A673 (cell line): ENCODE measurements at regions not wholly inside any gene's neighbourhood (a gene's known extent, or its start where the extent isn't known, plus 50 kb on each side); places are given as distances from the start of the nearest gene placed in this dataset.

Experiments used
- BruUV-seq: library from RNA; stranded (reverse); fragments of 400-500 nt; replicated peaks from 2 replicates; lab custom pipeline; 2021; lab: Mats Ljungman, UMichigan
- CTCF ChIA-PET: fragments of 300-600 bp; sonication (Branson Sonifier 250); formaldehyde crosslinking; loops from one replicate; lab custom pipeline; 2022; ENCODE audit warnings: antibody characterized with exemption; lab: Charles Lee
- POLR2A ChIA-PET: fragments of 300-600 bp; sonication (Branson Sonifier 250); formaldehyde crosslinking; loops from one replicate; lab custom pipeline; 2022; ENCODE audit warnings: antibody characterized with exemption; ENCODE audit not compliant: low non-redundant PET; lab: Charles Lee
- DNase-seq: peaks from one replicate; pipeline ENCODE4 v3.0.0-alpha.2; 2015; ENCODE audit warnings: low spot score
- H3K27ac ChIP-seq: fragments of 200-600 bp; sonication (generic); 2 replicates; pipeline ENCODE4 v1.5.1; 2016; ENCODE audit warnings: mixed run types, low read depth, mild to moderate bottlenecking, mixed read lengths, antibody characterized with exemption, low read length; ENCODE audit not compliant: poor library complexity, severe bottlenecking
- H3K27me3 ChIP-seq: fragments of 200-600 bp; sonication (generic); replicated peaks from 2 replicates; pipeline ENCODE4 v1.6.1; 2017; ENCODE audit warnings: mixed run types, low read depth, mild to moderate bottlenecking, mixed read lengths, antibody characterized with exemption, low read length; ENCODE audit not compliant: insufficient read depth, poor library complexity
- H3K36me3 ChIP-seq: fragments of 200-600 bp; sonication (generic); 2 replicates; pipeline ENCODE4 v1.6.1; 2016; ENCODE audit warnings: mixed run types, mild to moderate bottlenecking, mixed read lengths, antibody characterized with exemption, low read length; ENCODE audit not compliant: insufficient read depth, poor library complexity, severe bottlenecking
- H3K4me1 ChIP-seq: fragments of 200-600 bp; sonication (generic); 2 replicates; pipeline ENCODE4 v1.6.1; 2017; ENCODE audit warnings: mixed run types, mild to moderate bottlenecking, mixed read lengths, antibody characterized with exemption, low read length; ENCODE audit not compliant: insufficient read depth, poor library complexity, severe bottlenecking
- H3K4me3 ChIP-seq: fragments of 200-600 bp; sonication (generic); 2 replicates; pipeline ENCODE4 v1.5.1; 2016; ENCODE audit warnings: low read depth, mixed run types, mild to moderate bottlenecking, mixed read lengths, low read length; ENCODE audit not compliant: poor library complexity, severe bottlenecking
- H3K9me3 ChIP-seq: fragments of 200-600 bp; sonication (generic); 2 replicates; pipeline ENCODE4 v1.6.1; 2016; ENCODE audit warnings: mixed run types, low read depth, mild to moderate bottlenecking, mixed read lengths, antibody characterized with exemption, low read length; ENCODE audit not compliant: poor library complexity, severe bottlenecking
- EZH2 ChIP-seq: fragments of 200-600 bp; sonication (generic); IDR thresholded peaks from 2 replicates; pipeline ENCODE4 v1.6.1; 2017; ENCODE audit warnings: borderline replicate concordance, low read depth, mild to moderate bottlenecking, mixed read lengths, antibody characterized with exemption, low read length; ENCODE audit not compliant: poor library complexity, severe bottlenecking
- intact Hi-C: fragments of 100-400 bp; cut with micrococcal nuclease; formaldehyde crosslinking; loops from one replicate; pipeline ENCODE4 v1.10.0; 2022; ENCODE audit not compliant: unreplicated experiment
- TF ChIP-seq, protein P1 (sequence below): fragments of 300-800, 200-600 bp; sonication (generic); conservative IDR thresholded peaks from 2 replicates; pipeline ENCODE4 v1.5.1; 2017; ENCODE audit warnings: low read depth, mild to moderate bottlenecking, antibody characterized with exemption, low read length, moderate library complexity, mixed read lengths

DNA sequence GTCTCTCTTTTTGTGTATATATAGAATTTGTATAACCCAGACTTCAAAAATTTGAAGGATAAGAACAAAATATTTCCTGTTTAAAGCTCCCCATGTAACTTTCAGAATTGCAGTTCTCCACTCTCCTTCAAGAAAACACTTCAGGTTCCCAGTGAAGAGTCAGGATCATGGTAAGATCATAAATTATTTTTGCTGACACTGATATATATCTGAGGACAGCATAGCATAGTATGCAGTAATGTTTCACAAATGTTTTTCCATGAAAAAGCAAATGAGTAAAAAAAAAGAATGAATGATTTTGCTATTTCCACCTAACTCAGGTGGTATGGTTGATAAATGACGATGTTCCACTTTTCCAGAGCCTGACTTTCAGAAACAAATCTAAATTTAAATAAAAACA lies 545.6 kb upstream of the EPHA7 start:
- ChIA-PET CTCF (no interaction called here), POLR2A (no interaction called here)
- intact Hi-C loops, result no loop called here
- H3K9me3 ChIP-seq, result no peaks in the 10 kb centered on the region
- no peak for DNase-seq
- H3K27me3 ChIP-seq, result no peaks in the 10 kb centered on the region
- no peak overlapping the region for H3K27ac ChIP-seq
- TF ChIP-seq EZH2, result no peak
- TF ChIP-seq, protein P1, sequence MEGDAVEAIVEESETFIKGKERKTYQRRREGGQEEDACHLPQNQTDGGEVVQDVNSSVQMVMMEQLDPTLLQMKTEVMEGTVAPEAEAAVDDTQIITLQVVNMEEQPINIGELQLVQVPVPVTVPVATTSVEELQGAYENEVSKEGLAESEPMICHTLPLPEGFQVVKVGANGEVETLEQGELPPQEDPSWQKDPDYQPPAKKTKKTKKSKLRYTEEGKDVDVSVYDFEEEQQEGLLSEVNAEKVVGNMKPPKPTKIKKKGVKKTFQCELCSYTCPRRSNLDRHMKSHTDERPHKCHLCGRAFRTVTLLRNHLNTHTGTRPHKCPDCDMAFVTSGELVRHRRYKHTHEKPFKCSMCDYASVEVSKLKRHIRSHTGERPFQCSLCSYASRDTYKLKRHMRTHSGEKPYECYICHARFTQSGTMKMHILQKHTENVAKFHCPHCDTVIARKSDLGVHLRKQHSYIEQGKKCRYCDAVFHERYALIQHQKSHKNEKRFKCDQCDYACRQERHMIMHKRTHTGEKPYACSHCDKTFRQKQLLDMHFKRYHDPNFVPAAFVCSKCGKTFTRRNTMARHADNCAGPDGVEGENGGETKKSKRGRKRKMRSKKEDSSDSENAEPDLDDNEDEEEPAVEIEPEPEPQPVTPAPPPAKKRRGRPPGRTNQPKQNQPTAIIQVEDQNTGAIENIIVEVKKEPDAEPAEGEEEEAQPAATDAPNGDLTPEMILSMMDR, result no peak
- H3K36me3 ChIP-seq, result no peaks in the 10 kb centered on the region
- H3K4me1 ChIP-seq, result no peaks in the 10 kb centered on the region
- no peak overlapping the region for H3K4me3 ChIP-seq
- no TSS peak for BruUV-seq

- DNase-seq, result no peak
- intact Hi-C loops, result no loop called here
- TF ChIP-seq, protein P1, result no peak
- Histone ChIP-seq H3K36me3 (no peaks in the 10 kb centered on the region), H3K27ac (no peak overlapping the region), H3K27me3 (no peaks in the 10 kb centered on the region), H3K4me1 (no peaks in the 10 kb centered on the region), H3K4me3 (no peak overlapping the region), H3K9me3 (no peaks in the 10 kb centered on the region)
- CTCF ChIA-PET, result no interaction called here
- POLR2A ChIA-PET, result no interaction called here
- BruUV-seq, result no TSS peak
These were observed 545.0 kb upstream of the EPHA7 start for GRCh38 chr6:93964321-93964720.

- CTCF ChIA-PET, result no interaction called here
- intact Hi-C loops, result no loop called here
These were observed 543.2 kb upstream of the EPHA7 start for GRCh38 chr6:93962566-93962965.

More at GRCh38 chr6:93962566-93962965, 543.2 kb upstream of the EPHA7 start:
- H3K36me3 ChIP-seq, result no peaks in the 10 kb centered on the region
- TF ChIP-seq, protein P1, result no peak
- no peak for TF ChIP-seq EZH2
- no peak for DNase-seq
- POLR2A ChIA-PET, result interaction anchor here (0.6 kb wide), 1 partner anchor 86 kb away, joined by 3 read pairs; no protein-coding TSS in a partner anchor
- H3K4me3 ChIP-seq, result no peak overlapping the region
- BruUV-seq, result no TSS peak
- no peaks in the 10 kb centered on the region for H3K27me3 ChIP-seq
- H3K27ac ChIP-seq, result no peak overlapping the region
- H3K4me1 ChIP-seq, result no peaks in the 10 kb centered on the region
- H3K9me3 ChIP-seq, result no peaks in the 10 kb centered on the region
